ENCODE measurements at regions not wholly inside any gene's neighbourhood (a gene's known extent, or its start where the extent isn't known, plus 50 kb on each side); places are given as distances from the start of the nearest gene placed in this dataset.

GRCh38 chr6:40299681-40300080 lies 287.5 kb downstream of the LRFN2 start:
- 92% methylated on average over 6 of the region's 6 CpGs for WGBS

GRCh38 chr6:40298207-40298606 lies 289.0 kb downstream of the LRFN2 start:
- no peaks in the 10 kb centered on the region for H3K4me1 ChIP-seq (ENCODE audit: control insufficient read depth in 4 of 4, insufficient read depth in 4 of 4, low read length in 3 of 4)
- TF ChIP-seq ATF3 (IDR thresholded peaks at IDR 0.05) (no peak), RXRA (IDR thresholded peaks at IDR 0.05) (no peak), HNF4A (conservative IDR thresholded peaks at IDR 0.05) (no peak), CTCF (IDR thresholded peaks at IDR 0.05; ENCODE audit: low read depth, low read length, missing input control) (no peak), FOXA2 (IDR thresholded peaks at IDR 0.05) (no peak), HNF4G (IDR thresholded peaks at IDR 0.05) (no peak), EGR1 (IDR thresholded peaks at IDR 0.05; ENCODE audit: low read depth in 2 of 2) (no peak), GABPA (IDR thresholded peaks at IDR 0.05 in 1 of 2, conservative IDR thresholded peaks at IDR 0.05 in 1 of 2) (no peak), JUND (IDR thresholded peaks at IDR 0.05) (no peak), YY1 (IDR thresholded peaks at IDR 0.05) (no peak), MAX (IDR thresholded peaks at IDR 0.05) (no peak), RAD21 (IDR thresholded peaks at IDR 0.05) (no peak), SP1 (IDR thresholded peaks at IDR 0.05) (no peak), FOXA1 (IDR thresholded peaks at IDR 0.05) (no peak), ZBTB33 (IDR thresholded peaks at IDR 0.05) (no peak)
- H3K27me3 ChIP-seq (ENCODE audit: control insufficient read depth in 4 of 4, insufficient read depth in 4 of 4, low read length in 3 of 4) = no peaks in the 10 kb centered on the region
- no peak for DNase-seq (ENCODE audit: low spot score)
- H3K36me3 ChIP-seq (ENCODE audit: control insufficient read depth in 4 of 4, insufficient read depth in 3 of 4, low read depth in 1 of 4, low read length in 3 of 4) = no peaks in the 10 kb centered on the region
- no peaks in the 10 kb centered on the region for H3K9me3 ChIP-seq (ENCODE audit: control insufficient read depth in 4 of 4, low read length in 3 of 4)
- 94% methylated on average over 2 of the region's 2 CpGs for WGBS
- H3K4me3 ChIP-seq (ENCODE audit: low read depth in 1 of 3, low read length in 3 of 3) = no peak overlapping the region
- H3K27ac ChIP-seq (ENCODE audit: low read depth in 1 of 2, low read length in 2 of 2) = no peak overlapping the region
- H3K9ac ChIP-seq (ENCODE audit: low read depth in 1 of 2, low read length in 2 of 2) = no peak overlapping the region

More at GRCh38 chr6:40299681-40300080, 287.5 kb downstream of the LRFN2 start:
- H3K4me3 ChIP-seq (ENCODE audit: low read depth in 1 of 3, low read length in 3 of 3) = no peak overlapping the region
- no peaks in the 10 kb centered on the region for H3K36me3 ChIP-seq (ENCODE audit: control insufficient read depth in 4 of 4, insufficient read depth in 3 of 4, low read depth in 1 of 4, low read length in 3 of 4)
- no peak overlapping the region for H3K9ac ChIP-seq (ENCODE audit: low read depth in 1 of 2, low read length in 2 of 2)
- TF ChIP-seq JUND (IDR thresholded peaks at IDR 0.05) = no peak
- TF ChIP-seq NR2F2 (IDR thresholded peaks at IDR 0.05) = no peak
- TF ChIP-seq SP1 (IDR thresholded peaks at IDR 0.05) = no peak
- no peak for TF ChIP-seq GABPA (IDR thresholded peaks at IDR 0.05 in 1 of 2, conservative IDR thresholded peaks at IDR 0.05 in 1 of 2)
- no peak for TF ChIP-seq REST (IDR thresholded peaks at IDR 0.05)
- no peak for TF ChIP-seq RAD21 (IDR thresholded peaks at IDR 0.05)
- no peak for TF ChIP-seq ZBTB33 (IDR thresholded peaks at IDR 0.05)
- TF ChIP-seq FOXA2 (IDR thresholded peaks at IDR 0.05) = no peak
- no peaks in the 10 kb centered on the region for H3K4me1 ChIP-seq (ENCODE audit: control insufficient read depth in 4 of 4, insufficient read depth in 4 of 4, low read length in 3 of 4)
- no peak overlapping the region for H3K27ac ChIP-seq (ENCODE audit: low read depth in 1 of 2, low read length in 2 of 2)
- DNase-seq (ENCODE audit: low spot score) = no peak
- no peaks in the 10 kb centered on the region for H3K27me3 ChIP-seq (ENCODE audit: control insufficient read depth in 4 of 4, insufficient read depth in 4 of 4, low read length in 3 of 4)
- no peaks in the 10 kb centered on the region for H3K9me3 ChIP-seq (ENCODE audit: control insufficient read depth in 4 of 4, low read length in 3 of 4)
